H1 (cell line): ENCODE measurements at regions not wholly inside any gene's neighbourhood (a gene's known extent, or its start where the extent isn't known, plus 50 kb on each side); places are given as distances from the start of the nearest gene placed in this dataset.

Experiments used
- CBX8 ChIP-seq: fragments of 300-800, 300-1000 bp; sonication (generic); IDR thresholded peaks from 2 replicates; pipeline ENCODE4 v1.7.1; 2016; ENCODE audit warnings: low read depth, low read length, borderline replicate concordance
- CHD2 ChIP-seq: IDR thresholded peaks from 2 replicates; pipeline ENCODE4 v1.6.1; 2012; ENCODE audit warnings: low read length, improper control_type of control experiment
- CTCF ChIP-seq, 3 experiments: IDR thresholded peaks; 1 replicate in 2 of 3; 2 replicates in 1 of 3; pipeline versions ENCODE4 v1.5.1 to v1.6.1; 2011; ENCODE audit warnings: low read length in 3 of 3, mild to moderate bottlenecking in 3 of 3, inconsistent platforms in 2 of 3, low read depth in 1 of 3, moderate library complexity in 1 of 3; ENCODE audit not compliant: insufficient read depth in 1 of 3; ENCODE audit errors: control extremely low read depth in 1 of 3
- EP300 ChIP-seq, 2 experiments: IDR thresholded peaks; 1 replicate in 1 of 2; 2 replicates in 1 of 2; pipeline ENCODE4 v1.6.1; 2011 to 2012; ENCODE audit warnings: low read depth in 2 of 2, low read length in 2 of 2, mild to moderate bottlenecking in 2 of 2, borderline replicate concordance in 1 of 2, inconsistent platforms in 1 of 2, moderate library complexity in 1 of 2
- GTF2F1 ChIP-seq: IDR thresholded peaks from 2 replicates; pipeline ENCODE4 v1.6.1; 2012; ENCODE audit warnings: low read depth, low read length, improper control_type of control experiment, borderline replicate concordance
- MAX ChIP-seq: IDR thresholded peaks from 2 replicates; pipeline ENCODE4 v1.6.1; 2012; ENCODE audit warnings: inconsistent platforms
- PHF8 ChIP-seq: fragments of 200-600 bp; sonication (generic); conservative IDR thresholded peaks from 2 replicates; pipeline ENCODE4 v1.7.1; 2012; ENCODE audit warnings: low read depth, mild to moderate bottlenecking, inconsistent platforms, low read length, moderate library complexity
- POLR2A ChIP-seq, 2 experiments: IDR thresholded peaks; 1 replicate in 1 of 2; 2 replicates in 1 of 2; pipeline ENCODE4 v1.6.1; 2011; ENCODE audit warnings: low read depth in 2 of 2, low read length in 2 of 2, mild to moderate bottlenecking in 2 of 2; ENCODE audit errors: control extremely low read depth in 1 of 2
- POLR2AphosphoS5 ChIP-seq: IDR thresholded peaks from 2 replicates; pipeline ENCODE4 v1.6.1; 2011; ENCODE audit warnings: low read depth, low read length
- RFX5 ChIP-seq: IDR thresholded peaks from 2 replicates; pipeline ENCODE4 v1.6.1; 2011; ENCODE audit warnings: low read depth, low read length, improper control_type of control experiment, borderline replicate concordance
- SP4 ChIP-seq: IDR thresholded peaks from 2 replicates; pipeline ENCODE4 v1.6.1; 2012; ENCODE audit warnings: low read length, inconsistent platforms
- TCF12 ChIP-seq: IDR thresholded peaks from 2 replicates; pipeline ENCODE4 v1.6.1; 2011; ENCODE audit warnings: low read depth, mild to moderate bottlenecking, low read length
- TEAD4 ChIP-seq: IDR thresholded peaks from 2 replicates; pipeline ENCODE4 v1.6.1; 2012; ENCODE audit warnings: low read depth, low read length, inconsistent platforms, mixed read lengths

GRCh38 chr7:125253452-125254190, 324.0 kb upstream of the POT1 start:
- TF ChIP-seq POLR2A (IDR thresholded peaks at IDR 0.05; ENCODE audit: control extremely low read depth in 1 of 2, low read depth in 2 of 2, low read length in 2 of 2) (no peak), MAX (no peak), CTCF (IDR thresholded peaks at IDR 0.05; ENCODE audit: control extremely low read depth in 1 of 3, insufficient read depth in 1 of 3, low read depth in 1 of 3, low read length in 3 of 3) (no peak), GTF2F1 (no peak), CHD2 (no peak), EP300 (IDR thresholded peaks at IDR 0.05; ENCODE audit: borderline replicate concordance in 1 of 2, low read depth in 2 of 2, low read length in 2 of 2) (no peak), SP4 (no peak), TEAD4 (no peak), CBX8 (no peak), PHF8 (no peak), POLR2AphosphoS5 (no peak), RFX5 (no peak), TCF12 (no peak)
